ENCODE measurements at regions not wholly inside any gene's neighbourhood (a gene's known extent, or its start where the extent isn't known, plus 50 kb on each side); places are given as distances from the start of the nearest gene placed in this dataset.

- H3K36me3 ChIP-seq (ENCODE audit: control insufficient read depth in 2 of 2, extremely low read depth in 1 of 2, insufficient read depth in 2 of 2, low read length in 2 of 2) = no peaks in the 10 kb centered on the region
- no peaks in the 10 kb centered on the region for H3K27me3 ChIP-seq (ENCODE audit: control insufficient read depth in 2 of 2, insufficient read depth in 2 of 2, low read length in 2 of 2)
- H3K4me2 ChIP-seq (ENCODE audit: insufficient read depth, low read length) = no peak overlapping the region
- H3K9me1 ChIP-seq (replicated peaks; ENCODE audit: control insufficient read depth, extremely low read depth, insufficient read depth, low read length) = no peaks in the 10 kb centered on the region
- no peaks in the 10 kb centered on the region for H4K20me1 ChIP-seq (replicated peaks; ENCODE audit: control insufficient read depth, extremely low read depth, insufficient read depth, low read length)
- CTCF ChIA-PET = interaction anchor here (1.2 kb wide), 1 partner anchor 1618 kb away, joined by 3 read pairs; no protein-coding TSS in a partner anchor
- DNase-seq (ENCODE audit: low read depth, low spot score) (no peak), FAIRE-seq (no peak)
- no peak overlapping the region for H2AFZ ChIP-seq (ENCODE audit: low read depth, low read length)
- H3K9me3 ChIP-seq (replicated peaks; ENCODE audit: control insufficient read depth, insufficient read depth, low read length) = no peaks in the 10 kb centered on the region
- H3K9ac ChIP-seq (replicated peaks; ENCODE audit: extremely low read depth, insufficient read depth, low read length) = no peak overlapping the region
- no TSS peak for BruUV-seq (replicated peaks)
- no peak overlapping the region for H3K4me3 ChIP-seq (replicated peaks in 1 of 3; ENCODE audit: insufficient read depth in 1 of 3, low read depth in 1 of 3, low read length in 3 of 3)
- no peaks in the 10 kb centered on the region for H3K4me1 ChIP-seq (ENCODE audit: control insufficient read depth, extremely low read depth, insufficient read depth, low read length)
- no peaks in the 10 kb centered on the region for H3K79me2 ChIP-seq (ENCODE audit: control insufficient read depth, insufficient read depth, low read length)
- dilution Hi-C loops (cut with MboI; ENCODE audit: extremely low pct_ligation_motif_present, low sequenced_read_pairs) = no loop called here
- intact Hi-C loops (cut with micrococcal nuclease) = no loop called here
- TF ChIP-seq GATA2 (IDR thresholded peaks at IDR 0.05; ENCODE audit: insufficient read depth, insufficient read length, low read depth, low read length) (no peak), MYC (IDR thresholded peaks at IDR 0.05; ENCODE audit: low read depth, low read length) (no peak), EZH2 (IDR thresholded peaks at IDR 0.05; ENCODE audit: borderline replicate concordance, low read depth, low read length, severe bottlenecking) (no peak), MAX (IDR thresholded peaks at IDR 0.05; ENCODE audit: insufficient read depth, insufficient read length) (no peak), CTCF (IDR thresholded peaks at IDR 0.05; ENCODE audit: extremely low read depth in 1 of 2, insufficient read depth in 1 of 2, low read depth in 1 of 2, low read length in 2 of 2) (no peak), POLR2AphosphoS5 (IDR thresholded peaks at IDR 0.05; ENCODE audit: insufficient read depth, low read depth, low read length) (no peak), JUN (IDR thresholded peaks at IDR 0.05; ENCODE audit: borderline replicate concordance, insufficient read depth, insufficient read length, low read depth) (no peak), FOS (IDR thresholded peaks at IDR 0.05; ENCODE audit: borderline replicate concordance, insufficient read depth, low read length) (no peak), POLR2A (IDR thresholded peaks at IDR 0.05; ENCODE audit: low read depth, low read length) (no peak)
- no peak overlapping the region for H3K27ac ChIP-seq (ENCODE audit: insufficient read depth, low read depth, low read length)
- POLR2A ChIA-PET = no interaction called here
Measured at GRCh38 chr11:106152824-106153223, 75.4 kb downstream of the AASDHPPT start.

All from endothelial cell of umbilical vein (primary cell).